Brain microvascular endothelial cell (primary cell): ENCODE measurements at regions not wholly inside any gene's neighbourhood (a gene's known extent, or its start where the extent isn't known, plus 50 kb on each side); places are given as distances from the start of the nearest gene placed in this dataset.
"Not testable (repeated sequence)": the region's sequence is repeated elsewhere in the genome, so short reads cannot be mapped to it uniquely, and the experiment has no call there.

Source experiments
- DNase-seq: peaks from one replicate; pipeline ENCODE4 v3.0.0-alpha.2; 2020
- H3K27ac ChIP-seq: fragments of 250-450 bp; sonication (Bioruptor Pico); 2 replicates; pipeline ENCODE4 v1.5.1; 2020; ENCODE audit warnings: mild to moderate bottlenecking, moderate library complexity
- H3K27me3 ChIP-seq: fragments of 250-450 bp; sonication (Bioruptor Pico); replicated peaks from 2 replicates; pipeline ENCODE4 v1.5.1; 2020; ENCODE audit warnings: mild to moderate bottlenecking
- H3K36me3 ChIP-seq: fragments of 250-450 bp; sonication (Bioruptor Pico); replicated peaks from 2 replicates; pipeline ENCODE4 v1.5.1; 2020; ENCODE audit warnings: mild to moderate bottlenecking
- H3K4me3 ChIP-seq: 2 replicates; pipeline ENCODE4 v1.5.1; 2011; ENCODE audit warnings: low read depth, mild to moderate bottlenecking, control low read depth, low read length, moderate library complexity
- in situ Hi-C: cut with HindIII; loops from 2 replicates; pipeline ENCODE4 v1.10.0; 2017; ENCODE audit warnings: low sequenced_read_pairs, low pct_ligation_motif_present

DNA sequence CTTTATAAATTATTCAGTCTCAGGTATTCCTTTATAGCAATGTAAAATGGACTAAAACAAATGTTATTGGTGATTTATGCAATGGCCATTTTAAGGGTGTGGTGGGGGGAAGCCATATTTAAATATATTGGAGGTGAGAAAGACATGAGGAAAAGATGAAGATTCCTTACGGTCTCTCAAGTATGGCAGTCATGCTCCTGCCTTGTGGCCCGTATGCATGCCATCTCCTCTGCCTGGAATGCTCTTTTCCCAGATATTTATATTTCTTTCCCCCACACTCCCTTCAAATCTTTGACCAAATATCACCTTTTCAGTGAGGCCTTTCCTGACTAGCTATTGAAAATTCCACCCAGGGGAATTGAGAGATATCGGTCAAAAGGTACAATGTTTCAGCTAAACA is 206.0 kb downstream of the POTEM start:
- H3K4me3 ChIP-seq, H3K36me3 ChIP-seq, DNase-seq, H3K27me3 ChIP-seq, H3K27ac ChIP-seq, in situ Hi-C loops: not testable (repeated sequence)

DNA sequence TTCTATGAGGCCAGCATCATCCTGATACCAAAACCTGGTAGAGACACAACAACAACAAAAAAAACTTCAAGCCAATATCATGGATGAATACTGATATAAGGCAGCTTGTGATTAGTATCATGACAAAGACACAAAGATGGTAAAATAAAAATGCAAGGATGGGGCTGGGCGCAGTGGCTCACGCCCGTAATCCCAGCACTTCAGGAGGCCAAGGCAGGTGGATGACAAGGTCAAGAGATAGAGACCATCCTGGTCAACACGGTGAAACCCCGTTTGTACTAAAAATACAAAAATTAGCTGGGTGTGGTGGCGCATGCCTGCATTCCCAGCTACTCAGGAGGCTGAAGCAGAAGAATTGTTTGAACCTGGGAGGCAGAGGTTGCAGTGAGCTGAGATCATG is 210.2 kb downstream of the POTEM start:
- DNase-seq, H3K27me3 ChIP-seq, H3K4me3 ChIP-seq, H3K36me3 ChIP-seq, H3K27ac ChIP-seq, in situ Hi-C loops: not testable (repeated sequence)

DNA sequence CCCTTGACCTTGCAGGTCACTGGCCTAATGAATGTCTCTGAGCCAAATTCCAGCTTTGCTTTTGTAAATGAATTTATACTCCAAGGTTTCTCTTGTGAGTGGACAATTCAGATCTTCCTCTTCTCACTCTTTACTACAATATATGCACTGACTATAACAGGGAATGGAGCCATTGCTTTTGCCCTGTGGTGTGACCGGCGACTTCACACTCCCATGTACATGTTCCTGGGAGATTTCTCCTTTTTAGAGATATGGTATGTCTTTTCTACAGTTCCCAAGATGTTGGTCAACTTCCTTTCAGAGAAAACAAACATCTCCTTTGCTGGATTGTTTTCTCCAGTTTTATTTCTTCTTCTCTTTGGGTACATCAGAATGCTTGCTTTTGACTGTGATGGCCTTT is 213.1 kb downstream of the POTEM start:
- H3K36me3 ChIP-seq, DNase-seq, H3K4me3 ChIP-seq, H3K27me3 ChIP-seq, H3K27ac ChIP-seq, in situ Hi-C loops: not testable (repeated sequence)

DNA sequence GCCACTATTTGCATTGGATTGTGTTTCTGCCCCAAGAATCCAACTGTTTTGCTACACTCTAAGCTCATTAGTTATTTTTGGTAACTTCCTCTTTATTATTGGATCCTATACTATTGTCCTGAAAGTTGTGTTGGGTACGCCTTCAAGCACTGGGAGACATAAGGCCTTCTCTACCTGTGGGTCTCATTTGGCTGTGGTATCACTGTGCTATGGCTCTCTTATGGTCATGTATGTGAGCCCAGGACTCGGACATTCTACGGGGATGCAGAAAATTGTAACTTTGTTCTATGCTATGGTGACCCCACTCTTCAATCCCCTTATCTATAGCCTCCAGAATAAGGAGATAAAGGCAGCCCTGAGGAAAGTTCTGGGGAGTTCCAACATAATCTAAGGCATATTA is 213.6 kb downstream of the POTEM start:
- in situ Hi-C loops, H3K4me3 ChIP-seq, H3K27ac ChIP-seq, H3K36me3 ChIP-seq, H3K27me3 ChIP-seq, DNase-seq: not testable (repeated sequence)

DNA sequence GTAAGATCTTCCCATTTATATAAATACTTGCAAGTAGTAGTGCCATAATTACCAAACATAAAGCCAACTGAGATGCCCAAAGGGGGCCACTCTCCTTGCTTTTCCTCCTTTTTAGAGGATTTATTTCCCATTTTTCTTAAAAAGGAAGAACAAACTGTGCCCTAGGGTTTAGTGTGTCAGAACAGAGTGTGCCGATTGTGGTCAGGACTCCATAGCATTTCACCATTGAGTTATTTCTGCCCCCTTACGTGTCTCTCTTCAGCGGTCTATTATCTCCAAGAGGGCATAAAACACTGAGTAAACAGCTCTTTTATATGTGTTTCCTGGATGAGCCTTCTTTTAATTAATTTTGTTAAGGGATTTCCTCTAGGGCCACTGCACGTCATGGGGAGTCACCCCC is 227.9 kb downstream of the POTEM start:
- in situ Hi-C loops, H3K4me3 ChIP-seq, H3K27me3 ChIP-seq, H3K27ac ChIP-seq, H3K36me3 ChIP-seq, DNase-seq: not testable (repeated sequence)

DNA sequence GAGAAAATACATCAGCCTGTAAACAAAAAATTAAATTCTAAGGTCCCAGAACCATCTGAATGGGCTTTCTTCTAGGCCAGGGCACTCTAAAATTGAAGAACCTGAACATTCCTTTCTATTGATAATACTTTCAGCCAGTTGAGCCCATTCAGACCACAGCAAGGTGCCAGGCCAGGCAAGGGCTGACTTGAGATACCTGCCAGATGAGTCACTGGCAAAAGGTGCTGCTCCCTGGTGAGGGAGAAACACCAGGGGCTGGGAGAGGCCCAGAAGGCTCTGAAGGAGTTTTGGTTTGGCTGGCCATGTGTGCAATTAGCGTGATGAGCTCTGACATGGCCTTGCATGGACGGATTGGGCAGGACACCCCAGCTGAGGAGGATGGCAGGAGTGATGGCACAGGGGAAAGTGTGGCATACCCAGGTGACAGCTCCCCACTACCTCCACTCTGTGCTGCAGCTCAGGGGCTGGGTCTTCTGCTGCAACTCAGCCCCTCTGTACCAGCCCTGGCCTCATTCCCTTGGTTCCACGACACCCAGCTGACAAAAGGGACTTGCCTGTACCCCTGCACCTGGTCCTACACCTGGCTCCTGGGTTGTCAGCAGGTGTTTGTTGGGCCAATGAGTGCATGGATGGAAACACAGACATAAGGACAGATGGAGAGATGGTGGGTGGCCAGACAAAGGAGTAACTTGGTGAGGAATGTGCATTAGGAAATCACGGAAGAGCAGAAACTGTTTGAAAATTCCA is 230.4 kb downstream of the POTEM start:
- H3K4me3 ChIP-seq, H3K36me3 ChIP-seq, H3K27ac ChIP-seq, H3K27me3 ChIP-seq, DNase-seq, in situ Hi-C loops: not testable (repeated sequence)

DNA sequence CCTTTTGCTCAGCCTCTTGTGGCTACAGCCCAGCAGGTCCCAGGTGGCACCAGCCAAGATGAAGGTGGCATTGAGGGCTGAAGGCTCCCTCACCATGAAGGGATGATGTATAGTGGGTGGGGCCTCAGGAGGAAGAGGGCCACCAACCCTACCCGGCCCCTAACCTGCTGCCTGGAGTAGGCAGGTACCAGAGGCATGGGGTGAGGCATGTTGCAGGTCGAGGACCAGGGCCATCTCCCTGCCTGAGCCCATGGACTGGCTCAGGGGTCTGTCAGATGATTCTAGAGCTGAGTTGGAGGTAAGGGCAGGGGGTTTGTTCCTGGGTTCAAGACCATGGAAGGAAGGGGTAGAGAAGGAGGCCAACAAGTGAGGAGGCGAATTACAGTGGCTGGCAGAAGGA is 231.1 kb downstream of the POTEM start:
- H3K36me3 ChIP-seq, H3K27ac ChIP-seq, H3K27me3 ChIP-seq, DNase-seq, H3K4me3 ChIP-seq, in situ Hi-C loops: not testable (repeated sequence)

DNA sequence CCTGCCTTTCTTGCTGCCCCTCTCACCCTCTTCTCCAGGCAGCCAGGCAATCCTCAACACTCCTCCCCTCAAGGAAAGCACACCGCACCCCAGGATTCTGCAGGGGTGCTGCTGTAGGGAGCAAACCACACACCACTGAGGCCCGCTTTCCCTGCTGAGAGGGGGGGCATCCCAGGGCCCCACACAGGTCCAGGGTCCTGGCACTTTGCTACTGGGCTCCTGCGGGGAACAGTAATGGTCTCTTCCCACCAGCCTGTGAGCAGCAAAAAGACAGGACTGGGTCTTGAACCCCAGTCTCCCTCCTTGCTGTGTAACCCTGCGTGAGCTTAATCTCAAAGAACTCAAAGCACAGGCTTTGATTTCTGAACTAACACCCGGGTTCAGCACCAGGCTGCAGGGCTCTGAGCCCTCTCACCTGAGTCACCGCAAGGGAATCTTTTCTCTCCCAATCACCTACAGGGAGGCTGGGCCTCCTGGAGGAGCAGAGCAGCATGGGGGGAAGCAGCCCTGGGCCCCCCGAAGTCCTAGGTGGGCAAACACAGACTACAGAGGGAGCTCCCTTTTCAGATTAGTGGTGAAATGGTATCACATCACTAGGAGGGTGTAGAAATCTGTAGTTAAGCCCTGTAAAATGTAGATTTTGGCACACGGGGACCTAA is 232.6 kb downstream of the POTEG start:
- H3K27ac ChIP-seq, H3K36me3 ChIP-seq, DNase-seq, H3K4me3 ChIP-seq, H3K27me3 ChIP-seq, in situ Hi-C loops: not testable (repeated sequence)

DNA sequence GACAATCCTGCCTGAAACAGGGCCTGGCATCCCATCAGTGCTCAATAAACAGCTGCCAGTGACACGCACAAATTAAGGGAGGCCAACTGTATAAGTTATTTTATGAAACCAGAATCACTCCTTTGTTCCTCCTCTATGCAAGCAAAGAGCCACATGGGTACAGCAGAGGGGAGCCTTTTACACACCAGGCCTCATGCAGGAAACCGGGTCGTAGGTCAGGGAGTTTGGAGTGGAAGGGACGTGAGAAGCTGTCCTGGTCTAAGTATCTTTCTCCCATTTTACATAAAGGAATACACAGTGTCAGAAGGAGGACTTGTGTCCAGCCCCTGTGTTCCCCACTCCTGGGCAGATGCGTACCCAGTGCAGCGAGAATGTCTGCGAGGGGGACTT is 232.1 kb downstream of the POTEG start:
- DNase-seq, in situ Hi-C loops, H3K4me3 ChIP-seq, H3K36me3 ChIP-seq, H3K27ac ChIP-seq, H3K27me3 ChIP-seq: not testable (repeated sequence)

DNA sequence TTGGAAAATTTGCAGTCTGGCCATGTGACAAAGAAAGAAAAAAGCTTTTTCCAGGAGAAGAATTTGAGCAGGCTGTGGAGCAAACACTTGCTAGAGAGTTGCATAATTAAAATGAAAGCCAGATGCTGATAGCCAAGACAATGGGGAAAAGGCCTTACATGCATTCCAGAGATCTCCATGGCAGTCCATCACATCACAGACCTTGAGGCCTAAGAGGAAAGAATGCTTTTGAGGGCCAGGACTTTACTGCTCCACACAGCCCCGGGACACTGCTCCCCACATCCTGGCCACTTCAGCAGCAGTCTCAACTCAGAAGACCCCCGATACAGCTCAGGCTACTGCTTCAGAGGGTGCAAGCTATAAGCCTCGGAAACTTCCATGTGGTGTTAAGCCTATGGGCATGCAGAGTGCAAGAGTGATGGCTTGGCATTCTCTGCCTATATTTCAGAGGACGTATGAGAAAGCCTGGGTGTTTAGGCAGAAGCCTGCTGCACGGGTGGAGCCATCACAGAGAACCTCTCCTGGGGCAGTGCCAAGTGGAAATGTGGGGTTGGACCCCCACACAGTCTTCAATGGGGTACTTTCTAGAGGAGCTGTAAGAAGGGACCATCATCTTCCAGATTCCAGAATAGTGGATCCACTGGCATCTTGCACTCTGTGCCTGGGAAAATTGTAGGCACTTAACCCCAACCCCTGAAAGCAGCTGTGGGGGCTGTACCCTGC is 230.7 kb downstream of the POTEG start:
- in situ Hi-C loops, H3K27ac ChIP-seq, H3K4me3 ChIP-seq, H3K27me3 ChIP-seq, DNase-seq, H3K36me3 ChIP-seq: not testable (repeated sequence)

DNA sequence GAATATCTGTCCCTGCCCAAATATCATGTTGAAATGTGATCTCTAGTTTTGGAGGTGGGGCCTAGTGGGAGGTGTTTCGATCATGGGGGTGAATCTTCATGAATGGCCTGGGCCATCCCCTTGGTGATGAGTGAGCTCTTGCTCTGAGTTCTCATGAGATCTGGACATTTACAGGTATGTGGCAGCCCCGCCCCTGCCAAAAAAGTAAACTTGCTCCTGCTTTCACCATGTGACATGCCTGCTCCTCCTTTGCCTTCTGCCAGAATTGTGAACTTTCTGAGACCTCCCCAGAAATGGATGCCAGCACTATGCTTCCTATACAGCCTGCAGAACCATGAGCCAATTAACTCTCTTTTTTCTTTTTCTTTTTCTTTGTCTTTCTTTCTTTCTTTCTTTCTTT is 229.3 kb downstream of the POTEG start:
- in situ Hi-C loops, H3K27ac ChIP-seq, H3K36me3 ChIP-seq, DNase-seq, H3K27me3 ChIP-seq, H3K4me3 ChIP-seq: not testable (repeated sequence)

DNA sequence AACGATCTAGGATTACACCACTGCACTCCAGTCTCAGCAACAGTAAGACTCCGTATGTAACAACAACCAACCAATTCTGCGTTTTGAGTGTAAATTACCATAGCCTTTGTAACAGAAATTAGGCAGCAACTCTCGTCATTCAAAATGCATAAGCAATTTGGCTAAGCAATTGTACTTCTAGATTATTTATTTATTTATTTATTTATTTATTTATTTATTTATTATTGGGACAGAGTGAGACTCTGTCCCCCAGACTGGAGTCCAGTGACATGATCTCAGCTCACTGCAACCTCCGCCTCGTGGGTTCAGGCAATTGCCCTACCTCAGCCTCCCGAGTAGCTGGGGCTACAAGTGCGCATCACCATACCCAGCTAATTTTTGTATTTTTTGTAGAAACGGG is 217.7 kb downstream of the POTEG start:
- DNase-seq, H3K27me3 ChIP-seq, in situ Hi-C loops, H3K27ac ChIP-seq, H3K36me3 ChIP-seq, H3K4me3 ChIP-seq: not testable (repeated sequence)

DNA sequence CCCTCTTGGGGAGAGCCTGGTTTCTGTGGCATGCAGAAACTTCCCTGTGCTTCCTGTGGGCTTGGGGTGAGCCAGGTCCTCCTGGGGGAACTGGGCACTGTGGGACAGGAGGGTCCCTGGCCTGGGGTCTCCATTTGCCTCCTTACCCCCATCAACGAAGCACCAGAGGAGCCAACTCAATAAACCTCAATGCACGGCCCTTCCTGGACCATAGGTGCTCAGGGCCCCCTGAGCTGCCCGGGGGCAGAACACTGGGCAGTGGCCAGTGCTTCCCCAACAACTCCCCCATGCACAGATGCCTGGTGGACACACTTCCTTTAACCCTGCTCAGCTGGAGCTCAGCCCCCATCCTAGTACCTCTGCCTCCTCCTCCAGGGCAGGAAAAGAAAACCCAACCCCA is 214.7 kb downstream of the POTEG start:
- H3K36me3 ChIP-seq, H3K27ac ChIP-seq, in situ Hi-C loops, H3K27me3 ChIP-seq, H3K4me3 ChIP-seq, DNase-seq: not testable (repeated sequence)

DNA sequence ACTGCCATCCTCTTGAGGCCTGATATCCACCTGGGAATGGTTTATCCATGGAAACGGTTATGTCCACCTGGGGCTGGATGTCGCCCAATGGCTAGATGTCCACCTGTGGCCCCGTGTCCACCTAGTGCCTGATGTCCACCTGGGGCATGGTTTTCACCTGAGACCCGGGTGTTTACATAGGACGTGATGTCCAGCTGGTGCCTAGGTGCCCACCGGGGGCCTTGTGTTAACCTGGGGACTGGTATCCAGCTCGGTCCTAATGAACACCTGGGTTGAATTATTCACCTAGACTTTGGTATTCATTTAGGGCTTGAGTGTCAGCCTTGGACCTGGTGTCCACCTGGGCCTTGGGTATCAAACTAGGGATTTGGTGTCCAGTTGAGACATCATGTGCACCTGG is 202.7 kb downstream of the POTEG start:
- H3K4me3 ChIP-seq, H3K36me3 ChIP-seq, H3K27ac ChIP-seq, DNase-seq, in situ Hi-C loops, H3K27me3 ChIP-seq: not testable (repeated sequence)

DNA sequence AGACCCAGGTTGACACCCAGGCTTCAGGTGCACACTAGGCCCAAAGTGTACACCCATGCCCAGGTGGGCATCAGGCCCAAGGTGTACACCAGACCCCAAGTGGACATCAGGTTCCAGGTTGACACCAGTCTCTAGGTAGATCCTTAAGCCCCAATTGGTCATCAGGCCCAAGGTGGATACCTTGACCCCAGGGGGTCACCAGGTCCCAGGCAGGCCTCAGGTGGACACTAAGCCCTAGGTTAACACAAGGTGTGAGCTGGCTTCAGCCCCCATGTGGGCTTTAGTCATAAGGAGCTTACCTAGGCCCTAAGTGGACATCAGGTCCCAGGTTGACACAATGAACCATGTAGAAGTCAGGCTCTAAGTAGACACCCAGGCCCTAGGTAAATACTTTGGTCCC is 200.1 kb downstream of the POTEG start:
- in situ Hi-C loops, H3K4me3 ChIP-seq, H3K27ac ChIP-seq, H3K27me3 ChIP-seq, H3K36me3 ChIP-seq, DNase-seq: not testable (repeated sequence)
